ENCODE measurements at regions not wholly inside any gene's neighbourhood (a gene's known extent, or its start where the extent isn't known, plus 50 kb on each side); places are given as distances from the start of the nearest gene placed in this dataset.

- no peak for TF ChIP-seq ATF2 (IDR thresholded peaks at IDR 0.05; ENCODE audit: low read length)
- no peak for TF ChIP-seq CTCF (IDR thresholded peaks at IDR 0.05; ENCODE audit: control extremely low read depth in 1 of 3, insufficient read depth in 1 of 3, low read depth in 1 of 3, low read length in 3 of 3)
- no peak for TF ChIP-seq HDAC6 (IDR thresholded peaks at IDR 0.05; ENCODE audit: low read depth, low read length)
These were observed 514.1 kb downstream of the RAB38 start (continued) for GRCh38 chr11:87660926-87661660.
